Cerebellar cortex (tissue), 1 donor: ENCODE measurements at regions not wholly inside any gene's neighbourhood (a gene's known extent, or its start where the extent isn't known, plus 50 kb on each side); places are given as distances from the start of the nearest gene placed in this dataset.
"Not testable (repeated sequence)": the region's sequence is repeated elsewhere in the genome, so short reads cannot be mapped to it uniquely, and the experiment has no call there.

Source experiments
- DNase-seq: peaks from one replicate; pipeline ENCODE4 v3.0.0-alpha.2; 2015; ENCODE audit warnings: low spot score

DNA sequence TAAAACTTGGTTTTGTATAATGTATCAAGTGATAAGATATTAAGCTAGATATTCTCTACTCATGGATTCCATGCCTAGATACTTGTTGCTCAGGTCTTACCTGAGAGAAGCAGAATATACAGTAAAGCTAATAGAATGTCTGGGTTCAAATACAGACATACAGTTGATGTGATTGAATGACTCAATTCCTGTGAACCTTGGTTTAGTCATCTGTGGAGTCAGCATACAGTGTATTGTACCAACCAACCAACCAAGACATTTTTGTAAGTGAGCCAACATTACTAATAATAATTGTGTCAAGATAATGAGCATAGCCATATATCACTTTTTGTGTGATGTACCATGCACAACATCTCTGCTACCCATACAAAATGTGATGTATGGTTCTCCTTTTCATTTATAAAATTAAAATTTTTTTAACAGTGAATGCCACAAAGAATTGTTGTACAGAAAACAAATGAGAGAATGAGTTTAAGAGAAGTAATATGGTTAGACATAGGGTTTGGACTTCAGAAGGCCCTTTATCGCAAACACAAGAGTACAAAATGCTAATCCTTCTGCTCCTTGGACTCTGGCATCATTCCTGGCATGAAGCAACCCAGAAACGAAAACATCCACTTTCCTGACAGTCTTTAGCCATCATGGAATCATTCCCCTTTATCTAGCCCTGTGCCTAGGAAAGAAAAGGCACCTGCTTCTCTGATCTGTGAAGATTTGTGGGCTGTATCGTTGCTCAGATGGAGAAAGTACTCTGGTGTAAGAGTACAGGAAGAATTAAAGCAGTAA lies 977.2 kb upstream of the USP15 start:
- no peak for DNase-seq

DNA sequence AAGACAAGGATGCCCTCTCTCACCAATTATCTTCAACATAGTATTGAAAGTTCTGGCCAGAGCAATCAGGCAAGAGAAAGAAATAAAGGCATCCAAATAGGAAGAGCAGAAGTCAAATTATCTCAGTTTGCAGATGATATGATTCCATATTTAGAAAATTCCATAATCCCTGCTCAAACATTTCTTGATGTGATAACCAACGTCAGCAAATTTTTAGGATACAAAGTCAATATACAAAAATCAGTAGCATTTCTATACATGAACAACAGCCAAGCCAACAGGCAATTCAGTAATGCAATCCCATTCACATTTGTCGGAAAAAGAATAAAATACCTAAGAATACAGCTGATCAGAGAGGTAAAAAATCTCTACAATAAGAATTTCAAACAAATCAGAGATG lies 969.7 kb upstream of the USP15 start:
- no peak for DNase-seq

DNA sequence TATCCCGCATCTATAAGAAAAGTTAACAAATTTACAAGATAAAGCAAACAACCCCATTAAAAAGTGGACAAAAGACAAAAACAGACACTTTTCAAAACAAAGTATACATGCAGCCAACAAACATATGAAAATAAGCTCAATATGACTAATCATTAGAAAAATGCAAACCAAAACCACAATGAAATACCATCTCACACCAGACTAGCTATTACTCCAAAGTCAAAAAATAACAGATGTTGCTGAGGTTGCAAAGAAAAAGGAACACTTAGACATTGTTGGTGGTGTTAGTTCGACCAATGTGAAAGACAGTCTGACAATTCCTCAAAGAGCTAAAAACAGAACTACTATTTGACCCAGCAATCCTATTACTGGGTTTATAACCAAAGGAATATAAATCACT lies 968.6 kb upstream of the USP15 start:
- DNase-seq = no peak

DNA sequence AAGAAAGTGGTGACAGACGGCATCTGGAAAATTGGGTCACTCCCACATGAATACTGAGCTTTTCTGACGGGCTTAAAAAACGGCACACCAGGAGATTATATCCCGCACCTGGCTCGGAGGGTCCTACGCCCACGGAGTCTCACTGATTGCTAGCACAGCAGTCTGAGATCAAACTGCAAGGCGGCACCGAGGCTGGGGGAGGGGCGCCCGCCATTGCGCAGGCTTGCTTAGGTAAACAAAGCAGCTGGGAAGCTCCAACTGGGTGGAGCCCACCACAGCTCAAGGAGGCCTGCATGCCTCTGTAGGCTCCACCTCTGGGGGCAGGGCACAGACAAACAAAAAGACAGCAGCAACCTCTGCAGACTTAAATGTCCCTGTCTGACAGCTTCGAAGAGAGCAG lies 966.2 kb upstream of the USP15 start:
- not testable (repeated sequence) for DNase-seq

DNA sequence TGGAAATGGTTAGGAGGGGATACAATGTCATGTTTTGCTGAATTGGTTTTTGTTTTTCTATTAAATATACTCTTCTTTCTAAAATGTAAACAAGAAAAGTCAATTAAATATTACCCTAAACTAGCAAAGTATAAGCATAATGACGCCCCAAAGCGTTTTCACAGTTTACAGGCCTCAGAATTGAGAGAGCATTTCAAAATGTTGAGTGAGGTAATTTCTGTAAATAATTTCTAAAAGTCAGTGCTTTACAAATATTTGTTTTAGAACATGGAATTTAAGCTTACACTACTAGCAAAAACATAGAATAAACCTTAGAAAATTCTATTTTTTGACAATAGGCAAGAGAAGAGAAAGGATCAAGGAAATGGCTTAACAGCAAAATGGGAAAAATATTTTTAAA lies 958.4 kb upstream of the USP15 start:
- DNase-seq = no peak

DNA sequence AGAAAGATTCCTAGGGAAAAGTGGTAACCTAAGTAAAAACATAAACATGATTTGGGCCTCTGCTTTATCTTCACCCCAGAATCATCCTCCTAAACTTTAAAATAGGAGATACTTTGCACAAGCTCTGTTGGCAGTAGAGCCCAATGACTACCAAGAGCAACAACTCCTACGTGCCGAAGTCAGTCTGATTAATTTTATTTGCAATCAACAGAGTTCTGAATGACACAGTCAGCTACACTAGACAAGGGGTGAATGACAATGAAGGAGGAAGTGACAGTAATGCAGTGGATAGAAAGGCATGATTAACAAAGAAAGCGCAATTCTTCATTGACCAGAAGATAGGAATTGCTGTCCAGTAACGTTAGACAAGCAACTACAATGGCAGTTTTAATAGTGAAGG lies 957.9 kb upstream of the USP15 start:
- DNase-seq = no peak

DNA sequence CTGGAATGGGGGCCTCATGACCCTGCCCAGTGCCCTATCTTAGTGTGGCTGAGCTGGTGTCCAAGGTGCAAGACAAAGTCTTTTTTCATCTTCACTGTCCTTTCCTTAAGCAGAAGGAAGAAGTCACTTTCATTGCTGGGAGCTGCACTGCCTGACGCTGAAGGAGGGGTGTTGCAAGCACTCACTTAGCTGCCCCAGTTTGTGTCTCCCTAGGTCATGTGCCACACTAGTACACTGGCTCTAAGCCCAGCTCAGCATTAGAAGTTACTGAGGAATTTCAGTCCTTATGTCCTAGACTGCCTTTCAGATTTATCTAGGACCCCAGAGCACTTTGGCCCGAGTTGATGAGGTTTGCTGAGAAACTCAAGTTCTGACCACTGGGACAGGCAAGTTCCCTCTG lies 952.0 kb upstream of the USP15 start:
- no peak for DNase-seq

DNA sequence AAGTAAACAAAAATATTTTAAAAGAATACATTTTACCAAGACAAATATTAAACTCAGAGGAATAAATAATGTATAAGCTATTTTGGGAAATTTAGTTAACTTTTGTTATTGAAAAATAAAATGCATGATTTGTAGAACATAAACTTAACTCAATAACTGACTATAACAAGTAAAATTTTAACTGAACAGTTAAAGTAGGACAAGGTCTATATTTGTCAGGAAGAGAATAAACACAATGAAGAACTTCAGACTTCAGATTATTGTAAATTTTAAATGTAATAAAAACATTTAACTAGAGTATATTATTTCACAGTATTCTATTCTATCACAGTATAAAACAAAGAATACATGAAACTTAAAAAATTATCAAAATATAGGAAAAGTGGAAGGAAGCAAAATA lies 948.8 kb upstream of the USP15 start:
- DNase-seq = no peak

DNA sequence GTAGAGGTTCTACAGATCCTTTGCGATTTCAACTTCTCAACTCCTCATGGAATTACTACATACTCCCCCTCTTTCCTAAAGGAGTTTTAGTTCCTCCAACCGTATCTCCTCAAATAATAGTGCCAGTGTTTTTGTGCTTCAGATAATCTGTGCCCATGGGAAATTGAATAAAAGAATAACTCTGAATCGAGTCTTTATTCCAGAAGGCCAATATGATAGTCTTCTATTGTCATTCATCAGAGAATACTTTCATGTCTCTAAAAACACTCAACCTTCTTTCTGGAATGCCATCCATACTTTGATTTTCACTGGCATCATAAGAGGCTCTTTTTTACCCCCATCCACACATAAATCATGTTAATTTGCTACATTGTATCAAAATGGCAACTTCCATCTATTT lies 911.3 kb upstream of the USP15 start:
- DNase-seq = no peak

DNA sequence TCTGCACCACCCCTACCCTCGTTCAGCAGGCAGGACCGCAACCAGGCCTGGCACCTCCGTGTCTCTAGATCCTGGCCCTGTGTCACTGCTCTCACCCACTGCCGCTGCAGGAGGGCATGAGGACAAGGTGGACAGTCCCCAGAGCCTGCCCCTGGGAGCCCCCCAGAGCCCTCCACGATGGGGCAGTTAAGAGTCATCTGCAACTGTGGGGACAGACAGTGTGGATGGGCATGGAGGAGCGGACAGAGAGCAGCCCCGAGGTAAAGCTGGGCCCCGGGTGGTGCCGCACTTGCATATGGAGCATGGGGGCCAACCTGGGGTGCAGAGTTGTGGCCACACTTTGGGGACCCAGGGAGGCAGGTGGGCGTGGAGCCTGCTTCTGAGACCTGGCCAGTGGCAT lies 905.1 kb upstream of the USP15 start:
- no peak for DNase-seq

DNA sequence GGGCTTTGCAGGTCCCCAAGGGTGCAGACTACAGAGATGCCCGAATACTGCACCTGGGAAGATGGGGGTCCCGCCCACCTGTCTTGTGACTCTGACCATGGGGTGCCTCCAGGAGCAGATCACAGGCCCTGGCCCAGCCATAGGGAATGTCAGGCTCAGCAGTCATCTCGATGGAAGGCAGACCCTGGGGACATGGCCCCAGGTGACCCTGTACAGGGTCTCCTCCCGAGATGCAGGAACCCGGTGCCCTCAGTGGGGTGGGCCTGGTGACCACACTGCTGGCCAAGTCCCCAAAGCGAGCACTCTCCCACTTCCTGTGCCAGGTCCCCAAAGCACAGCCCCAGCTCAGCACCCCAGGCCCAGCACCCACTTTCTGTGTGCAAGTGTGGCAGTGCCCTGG lies 903.7 kb upstream of the USP15 start:
- no peak for DNase-seq

DNA sequence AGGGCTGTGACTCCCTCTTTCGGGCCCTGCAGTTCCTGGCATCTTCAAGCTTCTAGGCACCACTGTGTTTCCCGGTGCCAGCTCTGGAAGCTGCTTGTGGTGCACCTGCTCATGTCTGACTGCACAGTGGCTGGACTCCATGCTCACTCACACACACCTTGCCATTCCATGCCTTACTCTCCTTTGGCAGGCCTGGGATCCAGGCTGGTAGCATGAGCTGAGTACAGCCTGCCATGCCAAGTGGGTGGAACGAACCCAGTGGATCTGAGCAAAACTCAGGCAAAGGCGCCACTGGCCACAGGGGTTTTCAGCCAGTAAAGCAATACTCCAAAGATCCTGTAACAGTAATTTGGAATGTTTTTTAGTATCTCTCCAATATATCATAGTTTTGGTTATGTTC lies 902.7 kb upstream of the USP15 start:
- no peak for DNase-seq

DNA sequence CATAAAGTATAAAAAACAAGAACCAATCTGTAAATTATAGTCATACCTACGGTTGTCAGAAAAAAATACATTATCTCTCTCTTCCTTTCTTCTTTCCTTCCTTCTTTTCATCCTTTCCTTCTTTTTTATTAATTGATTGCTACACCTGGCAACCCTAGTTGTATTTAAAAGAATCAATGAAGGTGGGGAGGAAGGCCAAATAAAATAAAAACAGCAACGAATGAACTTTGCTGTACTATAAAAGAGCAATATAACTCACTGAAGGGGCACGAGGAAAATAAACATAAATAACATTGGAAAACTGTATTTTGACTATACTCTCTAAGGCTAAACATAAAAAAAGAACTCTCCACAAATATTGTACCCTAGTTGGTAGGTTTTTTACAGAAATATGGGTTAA lies 898.2 kb upstream of the USP15 start:
- DNase-seq = no peak

DNA sequence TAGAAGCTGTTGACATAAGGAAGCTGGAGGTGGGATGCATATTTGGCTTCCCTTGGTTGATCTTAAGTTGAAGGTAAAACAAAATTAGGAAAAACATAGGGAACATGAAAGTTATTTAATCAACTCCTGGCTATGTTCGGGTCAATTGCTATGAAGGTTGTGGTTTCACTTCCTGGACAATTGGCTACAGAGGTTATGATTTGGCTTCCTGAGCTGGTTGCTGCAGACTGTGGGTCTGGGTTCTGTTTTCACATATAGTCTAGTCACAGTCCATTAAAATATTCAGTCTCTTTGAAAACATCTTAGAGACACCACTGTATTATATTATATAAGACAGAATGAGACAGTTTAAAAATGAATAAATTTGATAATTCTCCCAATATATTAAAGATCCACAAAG lies 895.2 kb upstream of the USP15 start:
- DNase-seq = no peak

DNA sequence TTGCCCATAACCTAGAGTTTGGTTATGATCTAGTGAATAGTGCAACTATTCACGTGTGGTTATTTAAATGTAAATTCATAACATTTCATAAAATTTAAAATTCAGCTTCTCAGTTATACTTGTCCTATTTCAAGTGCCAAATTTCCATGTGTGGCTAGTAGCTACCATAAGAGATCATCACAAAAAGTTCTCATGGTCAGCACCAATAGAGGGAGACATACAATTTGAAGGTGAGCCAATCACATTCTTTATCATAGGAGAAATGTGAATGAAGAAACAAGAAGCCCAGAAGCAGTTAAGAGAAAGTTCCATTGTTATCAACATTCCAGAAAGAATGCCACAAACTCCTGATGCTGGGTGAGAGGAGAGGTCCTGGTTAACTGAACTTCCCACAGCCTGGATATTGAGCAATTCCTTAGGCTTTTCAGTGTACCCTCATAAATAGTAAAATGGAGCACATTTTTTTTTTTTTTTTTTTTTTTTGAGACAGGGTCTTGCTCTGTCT lies 892.9 kb upstream of the USP15 start:
- no peak for DNase-seq

DNA sequence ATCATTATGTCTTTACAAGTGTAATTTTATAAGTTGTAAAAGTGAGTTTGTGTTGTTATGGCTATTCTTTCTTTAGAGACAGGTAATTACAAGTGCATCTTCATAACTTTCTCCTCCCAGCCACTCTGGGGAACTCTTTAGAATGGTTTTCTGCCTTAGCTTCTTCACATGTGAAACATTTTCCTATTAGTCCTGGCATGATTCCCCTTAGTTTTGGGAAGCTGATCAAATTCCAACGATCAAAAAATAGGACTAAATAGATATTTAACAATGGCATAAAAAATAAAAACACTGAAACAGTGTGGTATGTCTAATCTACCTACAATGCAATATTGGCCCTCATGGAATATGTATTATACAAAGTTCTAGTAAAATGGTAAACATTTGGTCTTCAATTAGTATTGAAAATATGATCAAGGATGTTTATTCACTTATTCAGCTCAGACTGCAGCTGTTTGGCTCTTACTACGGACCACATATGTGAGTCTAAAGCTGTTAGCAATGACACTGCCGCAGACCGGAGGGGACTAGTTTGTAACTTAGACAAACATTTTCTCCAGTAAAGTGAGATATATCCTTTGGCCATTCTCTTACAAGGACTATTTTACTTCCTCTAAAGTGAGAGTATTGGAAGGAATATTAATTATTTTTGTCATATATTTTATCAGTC lies 890.8 kb upstream of the USP15 start:
- no peak for DNase-seq

DNA sequence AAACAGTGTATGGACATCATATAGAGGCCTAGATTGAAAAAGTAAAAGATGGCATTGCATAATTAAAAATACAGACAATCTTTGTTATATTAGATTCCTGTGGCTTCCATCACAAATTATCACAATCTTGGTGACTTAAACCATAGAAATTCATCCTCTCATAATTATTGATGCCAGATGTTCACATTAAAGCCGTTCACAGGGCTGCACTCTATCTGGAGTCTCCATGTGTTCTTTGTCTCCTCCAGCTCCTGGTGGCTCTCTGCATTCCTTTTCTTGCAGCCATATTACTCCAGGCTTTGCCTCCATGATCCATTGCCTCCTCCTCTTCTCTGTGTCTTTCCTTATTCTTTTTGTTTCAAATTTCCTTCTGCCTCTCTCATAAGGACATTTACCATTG lies 875.7 kb upstream of the USP15 start:
- no peak for DNase-seq

DNA sequence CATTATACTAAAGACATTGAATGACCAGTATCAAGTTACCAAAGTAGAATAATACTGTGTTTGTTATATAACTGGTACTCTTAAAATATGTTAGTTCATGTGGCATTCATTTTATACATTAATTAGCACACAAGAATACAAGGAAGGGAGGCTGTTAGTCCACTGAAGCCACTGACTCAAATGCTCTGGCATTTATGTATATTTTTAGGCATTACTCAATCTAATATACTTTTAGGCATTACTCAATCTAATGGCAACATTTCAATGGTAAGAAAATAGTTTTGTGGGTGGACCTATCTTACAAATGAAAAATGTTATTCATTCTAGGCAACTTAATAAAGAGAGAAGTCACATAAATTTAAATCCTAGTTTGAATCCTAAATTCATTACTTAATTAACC lies 874.4 kb upstream of the USP15 start:
- no peak for DNase-seq

DNA sequence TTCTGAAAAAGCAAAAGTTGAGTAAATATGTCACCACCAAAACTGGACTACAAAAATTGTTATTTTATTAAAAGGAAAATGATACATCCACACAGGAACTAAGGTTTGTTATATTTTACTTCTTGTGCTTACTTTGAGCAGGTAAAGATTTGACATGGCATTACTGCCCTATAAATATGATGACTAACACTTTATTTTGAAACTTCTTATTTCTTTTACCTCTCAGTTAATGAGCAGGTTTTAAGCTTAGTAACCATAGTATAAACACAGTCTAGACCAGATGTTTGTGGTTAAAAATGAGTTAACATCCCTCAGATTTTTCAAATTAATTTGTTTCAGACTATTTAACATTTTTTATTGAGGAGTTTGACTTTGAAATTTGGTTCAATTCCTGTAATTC lies 862.5 kb upstream of the USP15 start:
- DNase-seq = no peak

DNA sequence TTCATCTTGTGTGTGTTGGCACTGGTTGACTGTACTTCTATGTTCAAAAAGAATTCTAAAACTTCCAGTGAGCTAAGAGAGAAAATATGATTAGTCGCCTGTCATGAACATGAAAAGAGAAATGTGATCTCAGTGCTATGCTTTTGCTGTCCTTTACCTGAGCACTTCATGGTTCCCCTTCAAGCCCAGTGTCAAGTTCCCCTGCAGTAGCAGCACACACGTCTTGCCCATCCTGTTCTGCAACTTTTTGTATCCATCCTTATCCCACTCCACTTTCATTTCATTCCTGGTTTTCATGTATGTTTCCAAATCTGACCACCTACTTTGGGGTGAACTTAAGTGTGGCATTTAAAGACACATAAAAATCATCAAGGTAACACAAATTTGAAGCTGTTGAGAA lies 848.0 kb upstream of the USP15 start:
- DNase-seq = no peak

DNA sequence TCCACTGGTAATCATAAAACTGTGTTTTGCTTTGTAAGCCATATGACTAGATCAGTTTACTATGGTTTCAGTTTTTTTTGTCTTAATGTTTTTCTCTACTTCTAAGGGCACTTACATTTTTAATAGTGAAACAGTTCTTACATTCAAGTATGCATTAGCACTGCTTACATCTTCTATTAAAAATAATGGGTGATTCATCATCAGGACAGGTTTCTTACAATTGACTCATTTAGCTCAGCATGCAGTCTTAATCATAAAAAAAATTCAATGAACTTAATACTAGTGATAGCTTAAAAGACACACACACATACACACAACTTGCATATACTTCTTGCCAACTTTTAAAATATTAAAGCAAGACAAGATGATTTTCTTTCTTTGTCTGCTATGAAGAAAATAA lies 845.7 kb upstream of the USP15 start:
- DNase-seq = no peak

DNA sequence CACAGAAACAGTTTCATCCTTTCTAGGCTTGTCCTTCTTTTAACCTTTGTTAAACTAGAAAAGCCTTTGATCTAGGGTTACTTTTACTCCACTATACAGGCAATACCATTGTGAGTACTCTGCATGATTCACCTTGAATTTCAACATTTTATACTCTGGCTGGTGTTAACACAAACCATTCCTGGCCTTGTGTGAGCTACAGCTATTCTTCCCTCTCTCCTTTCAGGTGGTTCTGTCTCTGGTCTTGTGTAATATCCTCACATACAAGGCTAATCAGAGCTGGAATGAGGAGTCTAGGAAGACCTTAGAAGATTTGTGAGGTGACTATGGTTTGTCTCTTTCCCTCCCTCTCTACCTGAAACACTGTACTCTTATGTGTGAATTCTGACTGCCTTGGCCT lies 837.4 kb upstream of the USP15 start:
- DNase-seq = no peak

DNA sequence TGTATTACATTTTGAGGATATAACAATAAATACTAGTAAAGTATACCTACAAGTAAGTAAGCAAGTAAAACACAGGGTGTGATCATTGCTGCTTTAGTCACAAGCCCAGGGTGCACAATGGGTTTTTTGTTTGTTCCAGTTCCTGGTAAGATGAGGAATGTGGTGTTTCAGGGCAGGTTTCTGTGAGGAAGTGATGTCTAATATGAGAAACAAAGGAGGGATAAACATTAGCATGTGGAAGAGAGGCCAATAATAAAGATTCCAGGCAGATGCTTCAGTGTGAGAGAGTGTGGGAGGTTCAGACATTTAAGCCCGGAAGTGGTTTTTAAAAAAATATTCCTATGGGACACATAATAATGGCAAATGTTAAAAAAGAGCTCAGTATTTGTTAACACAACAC lies 808.1 kb upstream of the USP15 start:
- DNase-seq = no peak

DNA sequence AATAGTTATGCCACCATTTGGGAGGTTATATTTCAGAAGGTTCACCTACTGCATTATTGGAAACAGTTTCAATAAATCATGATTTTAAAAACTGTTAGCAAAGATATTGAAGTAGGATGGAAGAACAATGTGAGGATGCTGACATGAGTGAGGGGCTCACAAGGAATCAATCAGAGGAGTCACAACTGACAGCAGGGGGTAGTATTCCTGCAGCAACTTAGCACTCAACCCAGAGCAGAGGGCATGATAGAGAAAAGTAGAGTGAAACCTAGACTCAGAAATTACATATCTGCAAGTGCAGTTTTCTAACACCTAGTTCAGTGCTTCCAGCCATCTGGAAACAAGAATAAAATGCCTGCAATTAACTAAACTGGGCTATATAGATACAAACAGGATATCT lies 772.5 kb upstream of the USP15 start:
- DNase-seq = no peak
